IMR-90 (cell line): ENCODE measurements at regions not wholly inside any gene's neighbourhood (a gene's known extent, or its start where the extent isn't known, plus 50 kb on each side); places are given as distances from the start of the nearest gene placed in this dataset.

Source experiments
- ATAC-seq: fragments of 200-7000 bp; cut with Tn5 transposase; 2 replicates; pipeline ENCODE4 v1.9.1; 2020; ENCODE audit warnings: low read depth, mild to moderate bottlenecking, moderate library complexity
- BruUV-seq: library from RNA; stranded (reverse); fragments of 400-500 nt; replicated peaks from 2 replicates; lab custom pipeline; 2021; lab: Mats Ljungman, UMichigan
- CTCF ChIA-PET: fragments of 300-600 bp; formaldehyde crosslinking; extraction: SDS; loops from one replicate; lab custom pipeline; 2021; ENCODE audit warnings: antibody characterized with exemption; lab: Yijun Ruan, JAX
- POLR2A ChIA-PET: fragments of 300-600 bp; sonication (Branson Sonifier 250); formaldehyde crosslinking; loops from one replicate; lab custom pipeline; 2022; ENCODE audit warnings: antibody characterized with exemption; ENCODE audit not compliant: unreplicated experiment; lab: Charles Lee
- DNase-seq: peaks from one replicate; pipeline ENCODE4 v3.0.0; 2013
- H2AFZ ChIP-seq: replicated peaks from 2 replicates; pipeline ENCODE3; 2013; ENCODE audit warnings: low read length, mild to moderate bottlenecking; ENCODE audit not compliant: poor library complexity
- H2AK5ac ChIP-seq: 2 replicates; pipeline ENCODE4 v1.6.1; 2013; ENCODE audit warnings: low read depth, low read length, inconsistent platforms
- H2AK9ac ChIP-seq: replicated peaks from 2 replicates; pipeline ENCODE3; 2013; ENCODE audit warnings: mild to moderate bottlenecking, low read depth, low read length, moderate library complexity; ENCODE audit not compliant: poor library complexity
- H2BK120ac ChIP-seq: 2 replicates; pipeline ENCODE4 v1.6.1; 2013; ENCODE audit warnings: low read depth, low read length, inconsistent platforms
- H2BK15ac ChIP-seq: 3 replicates; pipeline ENCODE4 v1.6.1; 2013; ENCODE audit warnings: low read depth, low read length, inconsistent platforms
- H2BK20ac ChIP-seq: 2 replicates; pipeline ENCODE4 v1.6.1; 2013; ENCODE audit warnings: low read depth, mild to moderate bottlenecking, inconsistent platforms, low read length, moderate library complexity
- H2BK5ac ChIP-seq: 2 replicates; pipeline ENCODE4 v1.6.1; 2013; ENCODE audit warnings: mild to moderate bottlenecking, low read depth, low read length, inconsistent platforms; ENCODE audit not compliant: poor library complexity, severe bottlenecking
- H3K14ac ChIP-seq: replicated peaks from 2 replicates; pipeline ENCODE4 v1.6.1; 2013; ENCODE audit warnings: low read depth, low read length, inconsistent platforms
- H3K18ac ChIP-seq: 2 replicates; pipeline ENCODE4 v1.6.1; 2013; ENCODE audit warnings: low read depth, low read length, control low read depth
- H3K23ac ChIP-seq: 2 replicates; pipeline ENCODE4 v1.6.1; 2013; ENCODE audit warnings: low read depth, low read length, inconsistent platforms
- H3K27ac ChIP-seq: 2 replicates; pipeline ENCODE4 v1.5.1; 2013; ENCODE audit warnings: mild to moderate bottlenecking, control low read depth, low read length; ENCODE audit not compliant: insufficient read depth
- H3K27me3 ChIP-seq: 2 replicates; pipeline ENCODE4 v1.6.1; 2013; ENCODE audit warnings: low read length; ENCODE audit not compliant: control insufficient read depth, insufficient read depth
- H3K36me3 ChIP-seq: 2 replicates; pipeline ENCODE4 v1.6.1; 2013; ENCODE audit warnings: low read length, mixed read lengths; ENCODE audit not compliant: control insufficient read depth, insufficient read depth
- H3K4ac ChIP-seq: 2 replicates; pipeline ENCODE4 v1.6.1; 2013; ENCODE audit warnings: low read depth, low read length, inconsistent platforms
- H3K4me1 ChIP-seq: 2 replicates; pipeline ENCODE4 v1.6.1; 2013; ENCODE audit warnings: low read length, mixed read lengths; ENCODE audit not compliant: control insufficient read depth, insufficient read depth
- H3K4me2 ChIP-seq: 2 replicates; pipeline ENCODE4 v1.6.1; 2013; ENCODE audit warnings: low read depth, mild to moderate bottlenecking, control low read depth, low read length, moderate library complexity
- H3K4me3 ChIP-seq: 2 replicates; pipeline ENCODE4 v1.5.1; 2013; ENCODE audit warnings: low read depth, mild to moderate bottlenecking, control low read depth, low read length, moderate library complexity; ENCODE audit not compliant: insufficient read depth
- H3K56ac ChIP-seq: 2 replicates; pipeline ENCODE4 v1.6.1; 2013; ENCODE audit warnings: low read length, inconsistent platforms; ENCODE audit not compliant: insufficient read depth; ENCODE audit errors: extremely low read depth
- H3K79me1 ChIP-seq, 2 experiments: 2 replicates each; pipeline ENCODE4 v1.6.1; 2013; ENCODE audit warnings: low read length in 2 of 2, inconsistent platforms in 1 of 2, low read depth in 1 of 2
- H3K9ac ChIP-seq: 2 replicates; pipeline ENCODE4 v1.6.1; 2013; ENCODE audit warnings: low read depth, low read length, control low read depth
- H3K9me1 ChIP-seq: 2 replicates; pipeline ENCODE4 v1.6.1; 2013; ENCODE audit warnings: low read length, inconsistent platforms; ENCODE audit not compliant: insufficient read depth
- H3K9me3 ChIP-seq: 2 replicates; pipeline ENCODE4 v1.6.1; 2013; ENCODE audit warnings: low read length; ENCODE audit not compliant: control insufficient read depth, insufficient read depth
- H4K20me1 ChIP-seq: 2 replicates; pipeline ENCODE4 v1.6.1; 2013; ENCODE audit warnings: low read length, inconsistent platforms; ENCODE audit not compliant: insufficient read depth
- H4K5ac ChIP-seq: 2 replicates; pipeline ENCODE4 v1.6.1; 2013; ENCODE audit warnings: mild to moderate bottlenecking, low read depth, low read length, control low read depth
- H4K8ac ChIP-seq, 2 experiments: 2 replicates each; pipeline ENCODE4 v1.6.1; 2013; ENCODE audit warnings: low read depth in 2 of 2, low read length in 2 of 2, control low read depth in 1 of 2, inconsistent platforms in 1 of 2
- H4K91ac ChIP-seq: 2 replicates; pipeline ENCODE4 v1.6.1; 2013; ENCODE audit warnings: low read depth, low read length, inconsistent platforms; ENCODE audit not compliant: insufficient read depth
- BHLHE40 ChIP-seq: fragments of 150-350 bp; IDR thresholded peaks from 2 replicates; pipeline ENCODE4 v1.6.1; 2016; ENCODE audit warnings: mild to moderate bottlenecking, low read depth, low read length
- CHD1 ChIP-seq: IDR thresholded peaks from 2 replicates; pipeline ENCODE4 v1.6.1; 2012; ENCODE audit warnings: low read depth, low read length, improper control_type of control experiment
- FOS ChIP-seq: fragments of 150-350 bp; IDR thresholded peaks from 2 replicates; pipeline ENCODE4 v1.6.1; 2016; ENCODE audit warnings: low read depth, low read length
- MAFK ChIP-seq: IDR thresholded peaks from 2 replicates; pipeline ENCODE4 v1.6.1; 2012; ENCODE audit warnings: low read depth, low read length, improper control_type of control experiment
- MAZ ChIP-seq: IDR thresholded peaks from 2 replicates; pipeline ENCODE4 v1.6.1; 2012; ENCODE audit warnings: low read depth, mild to moderate bottlenecking, low read length, improper control_type of control experiment, moderate library complexity, borderline replicate concordance
- MXI1 ChIP-seq: IDR thresholded peaks from 2 replicates; pipeline ENCODE4 v1.6.1; 2012; ENCODE audit warnings: low read depth, mild to moderate bottlenecking, low read length, moderate library complexity, borderline replicate concordance
- NFE2L2 ChIP-seq: fragments of 150-350 bp; IDR thresholded peaks from 2 replicates; pipeline ENCODE4 v1.6.1; 2016; ENCODE audit warnings: low read depth, mild to moderate bottlenecking, low read length
- RFX5 ChIP-seq: IDR thresholded peaks from 2 replicates; pipeline ENCODE4 v1.8.0; 2012; ENCODE audit warnings: low read depth, mild to moderate bottlenecking, low read length, moderate library complexity
- SMC3 ChIP-seq: fragments of 150-350 bp; IDR thresholded peaks from 2 replicates; pipeline ENCODE4 v1.6.1; 2016; ENCODE audit warnings: low read depth, mild to moderate bottlenecking, antibody characterized with exemption, low read length, moderate library complexity
- WGBS, 2 experiments: methylation state at CpG; one replicate each; pipeline versions ENCODE4 v1.1.5 to v1.1.7; 2013; ENCODE audit warnings: missing lambda C conversion rate in 2 of 2; ENCODE audit not compliant: insufficient read length in 1 of 2; ENCODE audit errors: extremely low coverage in 2 of 2; 5-methylcytosine and 5-hydroxymethylcytosine counted together
- dilution Hi-C: fragments of 300-500 bp; cut with HindIII; formaldehyde crosslinking; loops from one replicate; pipeline ENCODE4 v1.14.3; 2018; ENCODE audit warnings: low sequenced_read_pairs; ENCODE audit not compliant: unreplicated experiment
- in situ Hi-C: fragments of 300-500 bp; cut with MboI; formaldehyde crosslinking; loops from 3 replicates; pipeline ENCODE4 v1.14.3; 2019; ENCODE audit warnings: low sequenced_read_pairs, inconsistent platforms, mixed read lengths
- intact Hi-C: fragments of 100-400 bp; cut with micrococcal nuclease; formaldehyde crosslinking; loops from 2 replicates; pipeline ENCODE4 v1.10.0; 2022

- Histone ChIP-seq H3K14ac (no peak overlapping the region), H3K27ac (no peak overlapping the region), H2BK5ac (no peak overlapping the region), H3K4me2 (no peak overlapping the region), H3K23ac (no peak overlapping the region), H3K4me1 (no peaks in the 10 kb centered on the region), H3K9ac (no peak overlapping the region), H4K8ac (no peak overlapping the region), H3K9me3 (no peaks in the 10 kb centered on the region), H2AK5ac (no peak overlapping the region), H3K18ac (no peak overlapping the region), H2AK9ac (no peak overlapping the region), H3K36me3 (no peaks in the 10 kb centered on the region), H3K4ac (no peak overlapping the region), H3K79me1 (no peaks in the 10 kb centered on the region), H4K91ac (no peak overlapping the region), H2BK120ac (no peak overlapping the region), H3K27me3 (peaks cover 33% of the 10 kb centered on the region), H2BK20ac (no peak overlapping the region), H4K20me1 (no peaks in the 10 kb centered on the region), H3K56ac (no peak overlapping the region), H2AFZ (no peak overlapping the region), H3K4me3 (no peak overlapping the region), H2BK15ac (no peak overlapping the region), H4K5ac (no peak overlapping the region), H3K9me1 (0 out of 2 replicates have a peak, but pooled peaks cover 2% of the 10 kb centered on the region)
- intact Hi-C loops = no loop called here
- in situ Hi-C loops = no loop called here
- DNase-seq (no peak), ATAC-seq (no peak)
- dilution Hi-C loops = no loop called here
- POLR2A ChIA-PET = no interaction called here
- TF ChIP-seq MAZ (no peak), RFX5 (no peak), SMC3 (no peak), FOS (no peak), MAFK (no peak), BHLHE40 (no peak), NFE2L2 (no peak), MXI1 (no peak), CHD1 (no peak)
- 96% methylated on average over 4 of the region's 10 CpGs; no CpG with 5 or more reads in 1 of the 2 experiments for WGBS, 2 experiments
- no TSS peak for BruUV-seq
- CTCF ChIA-PET = no interaction called here
Measured at GRCh38 chr17:77803726-77804125, 154.8 kb upstream of the TNRC6C start.
